Hepatocyte (in vitro differentiated cells): ENCODE measurements at regions not wholly inside any gene's neighbourhood (a gene's known extent, or its start where the extent isn't known, plus 50 kb on each side); places are given as distances from the start of the nearest gene placed in this dataset.

Experiments
- CTCF ChIP-seq: fragments of 200-600 bp; sonication (generic); IDR thresholded peaks from 2 replicates; pipeline ENCODE4 v1.5.1; 2016; ENCODE audit warnings: antibody characterized with exemption, mild to moderate bottlenecking; ENCODE audit not compliant: poor library complexity
- EZH2 ChIP-seq: fragments of 200-600 bp; sonication (generic); IDR thresholded peaks from 2 replicates; pipeline ENCODE4 v1.6.1; 2016; ENCODE audit warnings: antibody characterized with exemption, mild to moderate bottlenecking, borderline replicate concordance

DNA sequence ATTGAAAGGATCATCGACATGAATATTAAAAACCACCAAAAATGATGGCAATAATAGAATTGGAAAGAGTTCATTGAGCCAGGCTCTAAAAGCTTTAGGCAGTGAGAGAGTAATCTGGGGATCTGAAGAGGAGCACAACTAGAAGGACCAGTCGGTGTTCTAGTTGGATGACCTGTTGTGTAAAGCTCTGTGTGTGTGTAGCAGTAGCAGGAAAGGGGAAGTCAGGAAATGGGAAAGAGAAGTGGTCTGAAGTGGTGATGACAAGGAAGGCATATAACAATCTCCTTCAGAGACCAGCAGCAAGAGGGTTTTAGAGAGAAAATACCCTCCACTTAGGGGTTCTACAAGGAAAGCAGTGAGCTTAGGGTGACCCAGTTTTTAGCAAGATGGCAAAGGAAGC, 539.2 kb downstream of the HTR7 start:
- no peak for TF ChIP-seq CTCF
- TF ChIP-seq EZH2: no peak
